Left renal pelvis (tissue), 4 donors: ENCODE measurements at regions not wholly inside any gene's neighbourhood (a gene's known extent, or its start where the extent isn't known, plus 50 kb on each side); places are given as distances from the start of the nearest gene placed in this dataset.

Source experiments
- DNase-seq, 4 donors: peaks; one replicate each; pipeline ENCODE4 v3.0.0-alpha.2; 2013; ENCODE audit warnings: low read depth in 4 of 4, low spot score in 3 of 4

DNA sequence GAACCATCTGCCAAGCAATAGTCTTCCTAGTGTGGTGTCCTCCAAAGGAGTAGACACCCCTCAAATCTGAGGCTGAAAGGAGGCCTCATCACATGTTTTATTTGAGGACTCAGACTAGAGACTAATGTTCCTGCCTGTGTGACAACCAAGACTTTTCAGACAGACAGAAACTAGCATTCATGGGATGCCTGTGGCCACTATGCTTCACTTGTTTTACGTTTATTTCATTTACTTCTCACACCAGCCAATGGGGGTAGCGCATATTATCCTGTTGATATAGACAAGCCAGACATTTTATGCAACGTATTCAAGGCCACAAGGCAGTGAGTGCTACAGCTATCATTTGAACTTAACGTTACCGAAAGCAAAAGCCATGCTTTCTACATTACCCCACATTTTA is 391.7 kb upstream of the HTR2A start:
- DNase-seq = no peak

DNA sequence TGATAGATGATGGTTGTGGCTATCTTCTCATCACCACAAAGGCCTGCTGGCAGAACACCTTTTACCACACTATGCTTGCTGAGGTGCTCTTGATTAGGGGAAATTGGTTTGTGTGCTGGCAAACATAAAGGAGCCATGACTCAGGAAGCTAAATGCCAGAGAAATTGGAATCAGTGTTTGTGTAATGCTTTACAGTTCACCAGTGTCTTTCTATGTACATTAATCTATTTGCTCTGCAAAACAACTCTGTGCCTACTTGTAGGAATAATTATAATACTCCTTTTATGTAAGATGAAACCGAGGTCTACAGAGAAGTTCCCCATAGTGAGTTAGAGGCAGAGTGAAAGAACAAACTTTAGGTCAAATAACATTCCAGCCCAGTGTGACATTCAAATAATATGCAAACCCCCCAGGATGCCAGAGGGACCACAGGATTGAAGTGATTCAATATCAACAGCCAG is 390.5 kb upstream of the HTR2A start:
- no peak for DNase-seq

DNA sequence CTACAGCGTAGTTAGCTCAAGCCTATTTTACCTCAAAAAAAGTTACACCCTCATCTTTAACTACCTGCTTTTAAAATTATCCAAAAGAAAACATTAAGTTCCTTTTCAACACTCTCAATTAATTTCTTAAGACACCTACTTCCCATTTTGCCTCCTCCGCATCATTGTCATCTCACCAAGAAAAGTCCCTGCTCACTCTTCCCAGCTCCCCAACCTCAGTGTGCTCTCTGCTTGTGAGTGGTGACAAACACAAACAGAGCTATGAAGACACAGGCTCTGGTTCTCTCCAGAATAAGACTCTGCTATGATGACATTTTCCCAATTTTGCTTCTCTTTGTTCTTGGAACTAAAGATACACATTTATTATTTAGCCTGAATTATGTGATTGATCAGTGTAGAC is 385.1 kb upstream of the HTR2A start:
- DNase-seq = no peak

DNA sequence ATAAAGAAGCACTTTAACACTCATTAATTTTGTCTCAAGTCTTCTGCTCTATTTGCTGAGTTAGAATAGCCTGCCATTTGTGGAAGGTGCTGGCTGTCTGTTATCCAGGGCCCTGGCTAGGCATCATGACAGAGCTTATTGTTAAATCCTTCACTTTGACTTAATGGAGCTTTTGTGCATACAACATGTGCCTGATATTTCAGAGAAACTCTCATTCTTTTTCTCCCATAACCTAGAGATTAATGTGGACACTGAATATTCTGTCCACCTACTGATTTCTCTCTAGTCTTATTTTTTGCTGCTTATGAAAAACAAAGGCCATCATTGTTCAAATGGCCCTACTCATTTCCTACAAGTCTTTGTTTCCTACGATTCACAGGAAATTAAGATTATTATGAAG is 383.1 kb upstream of the HTR2A start:
- no peak for DNase-seq

DNA sequence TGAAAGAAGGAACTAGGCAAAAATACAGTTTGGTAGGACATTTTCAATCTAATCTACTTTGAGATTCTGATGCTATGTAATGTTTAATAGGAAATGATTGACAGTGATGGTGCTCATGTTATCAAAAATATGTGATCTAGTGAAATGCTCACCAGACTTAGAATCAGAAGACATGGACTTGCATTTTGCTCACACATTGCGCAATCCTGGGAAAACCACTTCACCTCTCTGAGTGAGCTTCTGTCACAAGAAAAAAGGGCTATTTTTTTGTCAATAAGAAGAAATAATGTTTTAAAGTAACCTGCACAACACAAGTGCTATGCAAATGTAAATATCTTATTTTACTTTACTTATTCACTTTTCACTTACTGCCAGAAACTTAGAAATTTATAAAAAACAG is 380.9 kb upstream of the HTR2A start:
- no peak for DNase-seq

DNA sequence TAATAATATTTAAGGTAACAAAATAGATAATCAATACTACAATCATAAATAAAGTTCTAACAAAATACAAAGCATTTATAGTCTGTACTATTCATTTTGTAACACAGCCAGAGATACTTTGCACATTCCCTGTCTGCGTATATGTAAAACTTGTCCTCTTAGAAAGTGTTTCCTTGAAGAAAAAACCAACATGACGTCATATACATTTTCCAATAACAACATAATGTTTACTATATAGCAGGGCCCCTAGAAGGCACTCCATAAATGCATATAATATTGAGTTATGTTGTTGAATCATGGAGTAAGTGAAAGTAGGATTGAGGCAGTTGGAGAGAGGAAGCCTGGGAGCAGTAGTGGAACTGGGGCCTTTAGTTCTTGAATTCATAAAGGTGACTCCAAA is 371.4 kb upstream of the HTR2A start:
- no peak for DNase-seq

DNA sequence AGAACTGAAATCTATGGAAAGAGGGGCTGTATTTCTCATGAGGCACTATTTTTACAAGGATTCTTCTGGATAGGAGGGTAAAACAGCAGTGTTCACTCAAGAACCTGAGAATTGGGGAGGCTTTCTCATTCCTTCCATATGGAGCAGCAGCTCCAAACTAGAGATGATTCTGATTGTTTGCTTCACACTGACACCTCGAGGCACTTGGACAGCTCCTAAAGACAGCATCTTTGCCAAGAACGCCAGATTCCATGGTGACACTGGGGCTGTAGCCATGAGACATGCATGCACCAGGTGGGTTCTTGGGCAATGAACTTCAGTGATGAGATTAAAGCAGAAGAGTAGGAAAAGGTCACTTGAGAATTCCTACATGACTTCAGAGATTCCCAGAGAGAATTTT is 361.5 kb upstream of the HTR2A start:
- DNase-seq = no peak

DNA sequence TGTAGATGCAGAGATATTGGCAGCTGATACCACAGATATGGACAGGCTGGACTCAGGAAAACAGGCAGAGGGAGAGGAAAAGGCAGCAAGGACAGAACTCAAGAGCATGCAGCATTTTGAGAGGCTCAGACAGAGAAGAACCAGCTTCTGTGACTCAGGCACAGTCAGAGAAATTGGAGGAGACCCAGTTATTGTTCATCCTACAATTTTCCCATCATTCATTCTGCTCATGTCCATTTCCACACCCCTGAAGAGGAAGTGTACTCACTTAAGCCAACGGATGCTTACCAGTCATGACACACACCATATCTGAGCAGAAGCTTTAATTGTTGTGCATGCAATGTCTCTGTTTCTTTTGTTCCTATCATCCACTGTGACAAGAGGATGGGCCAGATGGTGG is 359.8 kb upstream of the HTR2A start:
- no peak for DNase-seq

DNA sequence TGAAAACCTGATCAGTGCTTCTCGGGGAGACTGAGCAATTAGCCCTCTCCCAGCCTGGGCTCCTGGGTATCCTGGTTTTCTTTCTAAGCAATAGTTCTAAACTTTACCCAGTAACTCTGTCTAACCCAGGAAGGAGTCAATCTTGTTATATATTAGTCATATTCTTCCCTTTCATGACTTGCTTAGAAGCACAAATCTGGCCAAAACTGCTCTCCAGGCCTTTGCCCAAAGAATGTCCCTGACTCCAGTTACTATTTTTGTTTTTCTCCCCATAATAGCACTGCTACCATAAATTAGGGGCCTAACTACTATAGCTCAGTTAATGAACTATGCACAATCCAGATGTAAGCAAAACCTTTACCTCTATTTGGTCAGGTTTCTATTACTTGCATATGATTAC is 355.8 kb upstream of the HTR2A start:
- no peak for DNase-seq

DNA sequence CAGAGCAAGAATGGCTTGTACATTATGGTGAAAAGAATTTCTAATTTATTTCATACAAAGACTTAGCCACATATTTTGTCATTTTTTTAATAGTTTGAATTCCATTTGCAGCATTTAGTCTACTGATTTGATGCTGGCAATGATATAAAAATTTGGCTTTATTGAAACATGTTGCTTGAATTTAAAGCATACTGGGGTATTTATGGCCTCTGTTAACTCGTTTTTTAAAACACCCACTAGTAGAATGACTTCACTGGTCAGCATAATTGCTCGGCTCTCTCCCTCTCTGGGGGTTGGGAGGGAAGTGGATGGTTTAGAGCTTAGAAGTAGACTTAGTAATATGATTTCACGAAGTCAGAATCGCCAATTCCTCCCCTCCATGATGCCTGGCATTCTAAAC is 354.9 kb upstream of the HTR2A start:
- DNase-seq = no peak

DNA sequence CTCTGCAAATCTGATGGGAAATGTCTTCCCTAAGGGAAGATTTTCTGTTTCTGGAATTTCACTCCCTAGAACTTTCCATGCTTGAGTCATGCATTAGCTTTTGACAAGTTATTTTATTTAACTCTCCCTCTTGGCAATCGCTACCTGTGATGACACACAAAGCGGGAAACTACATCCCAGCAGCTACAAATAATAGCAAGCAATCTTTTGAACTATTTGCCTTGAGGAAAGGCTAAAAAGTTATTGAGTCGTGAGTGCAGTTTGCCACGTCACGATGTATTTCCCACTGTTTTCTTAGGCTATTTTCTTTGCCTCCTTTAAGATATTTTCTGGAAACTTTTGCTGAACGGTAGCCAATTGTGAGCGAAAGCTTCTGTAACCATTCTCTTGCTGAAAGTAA is 353.3 kb upstream of the HTR2A start:
- no peak for DNase-seq

DNA sequence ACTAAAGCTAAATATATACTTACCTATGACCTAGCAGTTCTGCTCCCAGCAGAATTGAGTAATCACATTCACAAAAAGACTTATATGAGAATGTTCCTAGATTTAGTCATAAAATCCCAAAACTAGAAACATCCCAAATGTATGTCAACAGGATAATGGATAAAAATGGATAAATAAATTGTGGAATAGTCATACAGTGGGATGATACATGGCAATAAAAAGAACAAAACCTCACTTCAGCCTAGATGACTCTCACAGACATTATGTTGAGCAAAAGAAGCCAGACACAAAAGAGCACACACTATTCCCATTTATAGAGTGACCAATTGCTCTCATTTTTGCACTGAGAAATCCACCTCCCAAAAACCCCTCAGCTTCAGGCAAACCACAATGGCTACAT is 352.4 kb upstream of the HTR2A start:
- DNase-seq = no peak

DNA sequence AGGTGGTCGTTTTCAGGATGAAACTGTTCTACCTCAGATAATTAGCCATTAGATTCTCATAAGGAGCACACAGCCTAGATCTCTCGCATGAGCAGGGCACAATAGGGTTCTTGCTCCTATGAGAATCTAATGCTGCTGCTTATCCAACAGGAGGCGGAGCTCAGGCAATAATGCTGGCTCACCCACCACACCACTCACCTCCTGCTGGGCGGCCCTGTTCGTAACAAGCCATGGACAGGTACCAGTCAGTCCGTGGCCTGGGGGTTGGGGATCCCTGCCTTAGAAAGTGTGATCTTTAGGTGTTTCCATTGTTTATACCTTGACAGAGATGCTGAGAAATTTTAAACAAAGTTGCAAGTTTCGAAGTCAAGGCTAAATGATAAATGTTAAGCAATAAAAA is 344.6 kb upstream of the HTR2A start:
- no peak for DNase-seq

DNA sequence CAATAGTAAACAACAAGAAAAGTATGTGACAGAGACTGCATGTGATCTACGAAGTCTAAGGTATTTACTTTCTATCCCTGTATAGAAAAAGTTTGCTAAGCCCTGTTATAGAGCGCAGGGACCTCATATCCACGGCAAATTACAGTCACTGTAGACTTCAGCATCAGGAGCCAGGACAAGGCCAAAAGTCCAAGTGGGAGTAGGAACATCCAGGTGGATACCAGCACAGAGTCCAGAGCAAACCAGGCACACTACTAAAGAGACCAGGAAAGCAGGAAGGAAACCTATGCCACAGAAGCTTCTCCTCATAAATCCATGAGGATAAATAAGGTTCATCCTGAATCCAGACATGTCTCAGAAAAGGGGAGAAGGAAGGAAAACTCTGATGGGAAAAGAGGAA is 342.2 kb upstream of the HTR2A start:
- DNase-seq = no peak

DNA sequence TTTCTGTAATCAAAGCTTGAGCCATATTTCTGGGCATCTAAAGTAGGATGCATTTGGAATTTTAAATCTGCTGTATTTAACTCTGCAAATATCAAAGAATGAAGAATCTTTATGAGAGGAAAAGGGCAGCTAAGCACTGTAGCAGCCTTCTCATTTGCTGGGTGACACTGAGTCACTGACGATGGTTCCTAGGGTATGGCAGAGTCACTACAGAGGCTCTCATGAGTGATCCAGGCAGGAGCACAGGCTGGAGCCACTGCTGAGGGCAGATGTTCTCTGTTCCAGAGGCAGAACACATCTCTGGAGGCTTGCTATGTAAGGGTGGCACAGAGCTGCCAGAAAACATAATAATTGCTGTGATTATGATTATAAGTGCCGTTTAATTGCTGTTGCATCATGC is 340.7 kb upstream of the HTR2A start:
- DNase-seq = no peak

DNA sequence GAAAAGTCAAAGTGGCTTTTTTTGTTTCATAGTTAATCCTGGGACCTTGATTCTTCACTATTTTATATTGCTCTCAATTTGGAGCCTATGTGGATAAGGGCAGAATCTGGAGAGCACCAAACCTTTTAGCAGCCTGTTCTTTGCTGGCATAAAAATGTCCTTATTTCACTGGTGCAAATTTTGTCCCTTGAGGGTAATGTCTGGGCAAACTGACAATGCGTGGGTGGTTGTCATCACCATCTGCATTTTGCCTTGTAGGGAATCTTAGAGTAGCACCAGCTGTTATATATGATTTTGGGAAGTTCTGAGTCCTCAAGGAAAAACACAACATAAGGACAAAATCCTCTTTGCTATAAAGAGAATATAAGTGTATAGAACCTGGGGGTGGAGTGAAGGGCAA is 336.9 kb upstream of the HTR2A start:
- DNase-seq = no peak

DNA sequence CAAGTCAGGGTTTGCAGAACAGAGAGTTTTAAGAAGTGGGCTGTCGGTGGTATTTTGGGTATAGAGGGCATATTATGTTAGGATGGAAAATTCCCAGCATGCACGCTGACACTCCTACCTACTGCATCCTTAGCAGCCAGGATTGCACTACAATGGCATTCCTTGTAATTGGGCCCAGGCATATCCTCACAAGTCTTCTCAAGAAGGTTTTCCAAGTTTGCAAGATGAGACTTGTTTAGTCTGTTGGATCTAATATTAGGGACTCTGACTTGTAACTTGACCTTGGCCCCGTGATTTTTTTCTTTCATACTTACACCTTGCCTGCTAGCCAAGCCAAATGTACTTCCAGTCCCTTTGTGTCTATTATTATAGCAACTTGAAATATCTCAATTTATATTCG is 335.7 kb upstream of the HTR2A start:
- no peak for DNase-seq

DNA sequence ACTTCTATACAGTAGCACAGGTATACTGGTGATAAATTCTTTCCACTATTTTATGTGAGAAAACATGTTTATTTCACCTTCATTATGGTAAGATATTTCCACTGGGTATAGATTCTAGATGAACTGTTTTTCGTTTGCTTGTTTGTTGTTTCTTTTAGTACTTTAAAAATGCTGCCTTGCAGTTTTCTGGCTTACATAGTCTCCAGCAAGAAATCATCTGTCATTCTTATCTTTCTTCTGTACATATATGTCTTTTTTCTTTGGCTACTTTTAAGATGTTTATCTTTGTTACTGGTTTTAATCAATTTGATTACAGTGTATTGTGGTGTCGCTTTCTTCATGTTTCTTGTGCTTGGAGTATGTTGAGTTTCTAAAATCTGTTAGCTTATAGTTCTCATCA is 333.3 kb upstream of the HTR2A start:
- no peak for DNase-seq

DNA sequence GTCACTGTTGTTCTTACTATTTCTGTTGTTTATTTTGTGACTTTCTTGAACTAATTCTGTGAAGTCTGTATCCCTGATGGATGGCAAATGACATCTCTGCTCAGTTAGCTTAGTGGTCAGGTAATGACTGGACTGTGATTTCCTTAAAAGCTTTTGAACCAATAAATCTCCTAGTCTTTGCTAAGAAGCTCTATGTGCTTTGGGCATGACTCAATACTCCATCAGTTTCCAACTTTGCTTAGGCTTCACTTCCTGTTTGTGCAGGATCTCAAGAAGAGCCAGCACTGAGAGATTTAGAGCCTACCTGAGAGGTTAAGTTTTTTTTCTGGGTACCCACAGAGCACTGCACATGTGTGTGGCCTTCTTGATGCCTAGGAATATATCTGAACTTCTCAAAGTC is 329.7 kb upstream of the HTR2A start:
- no peak for DNase-seq

DNA sequence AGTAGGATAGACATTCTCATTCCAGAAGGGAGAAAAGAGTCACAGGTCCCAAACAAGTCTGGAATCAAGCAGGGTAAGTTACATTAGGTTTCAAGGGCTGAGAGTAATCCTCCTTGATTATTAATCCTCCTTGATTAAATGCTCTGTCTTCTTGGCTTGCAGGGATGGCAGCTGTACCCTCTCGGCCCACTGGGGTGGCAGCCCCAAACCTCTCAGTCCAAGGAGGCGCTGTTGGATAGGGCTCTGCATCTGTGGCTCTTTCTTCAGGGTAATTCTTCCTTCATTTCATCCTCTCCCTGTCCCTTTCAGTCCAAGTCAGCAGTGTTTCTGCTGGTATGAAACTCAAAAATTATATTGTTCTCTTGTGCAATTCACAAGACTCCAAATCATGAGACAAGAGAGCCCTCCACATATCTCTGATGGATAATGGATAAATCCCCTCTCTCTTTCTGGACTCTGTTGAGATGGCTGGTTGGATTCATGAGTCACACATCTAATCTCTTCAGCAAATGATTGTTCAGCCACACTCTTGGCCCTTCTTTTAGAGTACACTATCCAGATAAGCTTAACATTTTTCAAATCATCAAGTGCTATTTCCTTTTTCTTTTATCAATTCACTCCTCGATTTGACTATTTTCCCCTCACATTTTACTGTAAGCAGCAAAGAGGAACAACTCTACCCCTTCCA is 323.7 kb upstream of the HTR2A start:
- DNase-seq = no peak

DNA sequence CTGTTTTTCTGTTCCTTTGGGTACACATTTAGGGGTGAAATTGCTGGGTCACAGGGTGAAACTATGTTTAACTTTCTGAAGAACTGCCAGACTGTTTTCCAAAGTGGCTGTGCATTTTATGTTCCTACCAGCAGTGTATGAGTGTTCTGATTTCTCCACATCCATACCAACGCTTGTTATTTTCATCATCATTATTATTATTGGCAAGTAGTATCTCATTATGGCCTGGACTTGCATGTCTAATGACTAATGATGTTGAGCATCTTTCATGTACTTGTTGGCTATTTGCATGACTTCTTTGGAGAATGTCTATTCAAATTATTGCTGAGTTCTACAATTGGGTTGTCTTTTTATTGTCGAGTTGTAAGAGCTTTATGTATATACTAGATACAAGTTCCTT is 321.8 kb upstream of the HTR2A start:
- DNase-seq = no peak

DNA sequence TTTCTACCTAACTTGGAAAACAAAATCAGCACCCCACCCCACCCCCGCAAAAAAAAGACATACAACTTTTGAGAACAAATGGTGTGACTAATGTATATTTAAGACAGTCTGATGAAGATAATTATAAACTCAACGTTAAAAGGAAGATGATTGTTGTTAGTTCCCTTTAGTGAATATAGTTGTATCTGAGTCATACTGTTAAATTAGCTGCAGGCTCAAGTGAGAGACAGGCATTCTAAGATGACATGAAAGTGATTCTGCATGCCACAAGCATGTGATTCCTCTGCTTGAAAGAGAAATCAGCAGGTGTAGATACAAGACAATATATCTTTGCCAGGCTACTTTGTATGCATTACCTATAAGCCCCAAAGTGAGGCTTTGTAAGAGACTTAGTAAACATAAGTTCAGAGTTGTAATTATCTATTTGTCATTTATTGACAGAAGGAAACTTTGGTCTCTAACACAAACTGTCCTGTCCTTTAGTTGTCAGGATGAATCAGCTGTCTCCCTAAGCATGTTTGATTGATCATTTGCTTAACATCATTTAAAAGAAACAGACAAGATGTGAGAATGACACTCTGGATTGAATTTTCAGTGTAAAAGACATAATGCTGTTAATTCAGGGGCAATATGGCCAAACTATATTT is 319.4 kb upstream of the HTR2A start:
- no peak for DNase-seq

DNA sequence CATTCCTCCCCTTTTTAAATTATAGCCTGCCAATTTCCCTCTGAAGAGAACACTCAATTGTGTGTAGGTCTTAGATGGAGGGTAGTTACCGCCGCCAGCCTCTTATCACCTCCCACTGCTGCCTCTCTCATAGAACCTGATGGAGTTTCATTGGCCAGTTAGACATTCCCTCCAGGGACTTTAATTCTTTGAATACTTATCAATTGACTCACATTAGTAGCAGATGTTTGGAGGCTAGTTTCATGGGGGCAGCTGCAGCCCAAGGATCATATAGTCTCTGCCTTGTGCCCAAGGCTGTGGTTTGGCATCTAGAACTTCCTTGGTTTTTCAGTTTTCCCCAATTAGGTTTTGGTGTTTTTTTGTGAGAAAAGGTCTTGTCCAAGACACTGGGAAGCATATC is 318.9 kb upstream of the HTR2A start:
- no peak for DNase-seq
